ENCODE measurements at regions not wholly inside any gene's neighbourhood (a gene's known extent, or its start where the extent isn't known, plus 50 kb on each side); places are given as distances from the start of the nearest gene placed in this dataset.

- no peak overlapping the region for H3K4me3 Mint-ChIP-seq
- H3K9me3 Mint-ChIP-seq = no peaks in the 10 kb centered on the region
- no peaks in the 10 kb centered on the region for H3K36me3 Mint-ChIP-seq
- H3K27me3 Mint-ChIP-seq = peaks cover 30% of the 10 kb centered on the region
- H3K4me1 Mint-ChIP-seq = peaks cover 3% of the 10 kb centered on the region
- no peak for DNase-seq
- no peak overlapping the region for H3K27ac Mint-ChIP-seq
Observed at GRCh38 chr13:106753251-106753650, 185.3 kb upstream of the ARGLU1 start.

GRCh38 chr13:106752584-106753170, 184.7 kb upstream of the ARGLU1 start:
- H3K9me3 Mint-ChIP-seq = peaks cover under 1% of the 10 kb centered on the region
- H3K27ac Mint-ChIP-seq = no peak overlapping the region
- no peak for DNase-seq
- H3K4me3 Mint-ChIP-seq = no peak overlapping the region
- H3K4me1 Mint-ChIP-seq = peaks cover 3% of the 10 kb centered on the region
- H3K27me3 Mint-ChIP-seq = peaks cover 30% of the 10 kb centered on the region
- H3K36me3 Mint-ChIP-seq = no peaks in the 10 kb centered on the region

- peaks cover 3% of the 10 kb centered on the region for H3K4me1 Mint-ChIP-seq
- no peak overlapping the region for H3K27ac Mint-ChIP-seq
- DNase-seq = no peak
- H3K36me3 Mint-ChIP-seq = no peaks in the 10 kb centered on the region
- H3K4me3 Mint-ChIP-seq = no peak overlapping the region
- peaks cover 18% of the 10 kb centered on the region for H3K27me3 Mint-ChIP-seq
- H3K9me3 Mint-ChIP-seq = peaks cover 2% of the 10 kb centered on the region
Observed at GRCh38 chr13:106748785-106749184, 180.8 kb upstream of the ARGLU1 start.

GRCh38 chr13:106744516-106744915, 176.6 kb upstream of the ARGLU1 start:
- H3K4me1 Mint-ChIP-seq = no peaks in the 10 kb centered on the region
- no peaks in the 10 kb centered on the region for H3K27me3 Mint-ChIP-seq
- no peak overlapping the region for H3K27ac Mint-ChIP-seq
- no peak for DNase-seq
- peaks cover 2% of the 10 kb centered on the region for H3K9me3 Mint-ChIP-seq
- H3K4me3 Mint-ChIP-seq = no peak overlapping the region
- no peaks in the 10 kb centered on the region for H3K36me3 Mint-ChIP-seq

GRCh38 chr13:106738186-106738678, 170.3 kb upstream of the ARGLU1 start:
- Mint-ChIP-seq H3K36me3 (no peaks in the 10 kb centered on the region), H3K4me1 (no peaks in the 10 kb centered on the region), H3K4me3 (no peak overlapping the region), H3K27me3 (no peaks in the 10 kb centered on the region), H3K9me3 (no peaks in the 10 kb centered on the region), H3K27ac (no peak overlapping the region)
- no peak for DNase-seq

GRCh38 chr13:106736941-106737340, 169.0 kb upstream of the ARGLU1 start:
- Mint-ChIP-seq H3K9me3 (no peaks in the 10 kb centered on the region), H3K4me3 (no peak overlapping the region), H3K27me3 (no peaks in the 10 kb centered on the region), H3K4me1 (no peaks in the 10 kb centered on the region), H3K36me3 (no peaks in the 10 kb centered on the region), H3K27ac (no peak overlapping the region)
- DNase-seq = no peak

- H3K27ac Mint-ChIP-seq = no peak overlapping the region
- DNase-seq = no peak
- peaks cover under 1% of the 10 kb centered on the region for H3K27me3 Mint-ChIP-seq
- H3K4me1 Mint-ChIP-seq = no peaks in the 10 kb centered on the region
- no peaks in the 10 kb centered on the region for H3K36me3 Mint-ChIP-seq
- no peak overlapping the region for H3K4me3 Mint-ChIP-seq
- no peaks in the 10 kb centered on the region for H3K9me3 Mint-ChIP-seq
Observed at GRCh38 chr13:106734198-106734597, 166.3 kb upstream of the ARGLU1 start.

GRCh38 chr13:106723036-106723435, 155.1 kb upstream of the ARGLU1 start:
- no peaks in the 10 kb centered on the region for H3K36me3 Mint-ChIP-seq
- no peaks in the 10 kb centered on the region for H3K4me1 Mint-ChIP-seq
- H3K27me3 Mint-ChIP-seq = no peaks in the 10 kb centered on the region
- H3K27ac Mint-ChIP-seq = no peak overlapping the region
- no peak overlapping the region for H3K4me3 Mint-ChIP-seq
- no peak for DNase-seq
- H3K9me3 Mint-ChIP-seq = peaks cover 13% of the 10 kb centered on the region

GRCh38 chr13:106722620-106723019, 154.7 kb upstream of the ARGLU1 start:
- H3K4me3 Mint-ChIP-seq = no peak overlapping the region
- H3K36me3 Mint-ChIP-seq = no peaks in the 10 kb centered on the region
- H3K9me3 Mint-ChIP-seq = peaks cover 15% of the 10 kb centered on the region
- no peak overlapping the region for H3K27ac Mint-ChIP-seq
- no peaks in the 10 kb centered on the region for H3K27me3 Mint-ChIP-seq
- DNase-seq = no peak
- no peaks in the 10 kb centered on the region for H3K4me1 Mint-ChIP-seq

- H3K4me3 Mint-ChIP-seq = no peak overlapping the region
- no peak overlapping the region for H3K27ac Mint-ChIP-seq
- H3K9me3 Mint-ChIP-seq = peaks cover 18% of the 10 kb centered on the region
- H3K27me3 Mint-ChIP-seq = no peaks in the 10 kb centered on the region
- H3K4me1 Mint-ChIP-seq = no peaks in the 10 kb centered on the region
- H3K36me3 Mint-ChIP-seq = no peaks in the 10 kb centered on the region
- no peak for DNase-seq
Observed at GRCh38 chr13:106721599-106721998, 153.7 kb upstream of the ARGLU1 start.

GRCh38 chr13:106714271-106714982, 146.5 kb upstream of the ARGLU1 start:
- H3K36me3 Mint-ChIP-seq = no peaks in the 10 kb centered on the region
- no peaks in the 10 kb centered on the region for H3K4me1 Mint-ChIP-seq
- H3K27me3 Mint-ChIP-seq = no peaks in the 10 kb centered on the region
- no peak overlapping the region for H3K4me3 Mint-ChIP-seq
- no peak for DNase-seq
- peaks cover 15% of the 10 kb centered on the region for H3K9me3 Mint-ChIP-seq
- H3K27ac Mint-ChIP-seq = no peak overlapping the region

GRCh38 chr13:106712381-106712780, 144.4 kb upstream of the ARGLU1 start:
- H3K4me3 Mint-ChIP-seq = no peak overlapping the region
- peaks cover 4% of the 10 kb centered on the region for H3K9me3 Mint-ChIP-seq
- H3K4me1 Mint-ChIP-seq = no peaks in the 10 kb centered on the region
- H3K27ac Mint-ChIP-seq = no peak overlapping the region
- DNase-seq = no peak
- H3K27me3 Mint-ChIP-seq = no peaks in the 10 kb centered on the region
- no peaks in the 10 kb centered on the region for H3K36me3 Mint-ChIP-seq

DNA sequence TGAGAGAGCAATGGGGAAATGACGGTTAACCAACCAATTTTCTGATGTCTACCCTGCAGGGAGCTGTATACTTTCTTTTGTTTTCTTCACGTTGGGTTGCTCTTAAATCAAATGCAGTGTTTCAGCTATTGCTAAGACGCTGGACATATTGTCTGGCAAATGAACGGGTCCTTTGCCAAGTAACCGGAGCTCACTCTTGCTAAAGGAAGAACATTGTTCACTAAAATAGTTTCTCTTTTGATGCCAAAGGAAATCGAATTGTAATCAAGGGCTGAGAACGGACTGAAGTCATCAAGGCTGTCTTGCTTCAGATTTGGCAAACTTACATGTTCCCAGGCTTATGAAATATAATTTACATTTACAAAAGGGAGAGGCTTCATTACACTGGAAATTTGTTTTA, 142.3 kb upstream of the ARGLU1 start:
- Mint-ChIP-seq H3K4me1 (no peaks in the 10 kb centered on the region), H3K4me3 (no peak overlapping the region), H3K9me3 (no peaks in the 10 kb centered on the region), H3K27ac (no peak overlapping the region), H3K27me3 (no peaks in the 10 kb centered on the region), H3K36me3 (no peaks in the 10 kb centered on the region)
- no peak for DNase-seq

DNA sequence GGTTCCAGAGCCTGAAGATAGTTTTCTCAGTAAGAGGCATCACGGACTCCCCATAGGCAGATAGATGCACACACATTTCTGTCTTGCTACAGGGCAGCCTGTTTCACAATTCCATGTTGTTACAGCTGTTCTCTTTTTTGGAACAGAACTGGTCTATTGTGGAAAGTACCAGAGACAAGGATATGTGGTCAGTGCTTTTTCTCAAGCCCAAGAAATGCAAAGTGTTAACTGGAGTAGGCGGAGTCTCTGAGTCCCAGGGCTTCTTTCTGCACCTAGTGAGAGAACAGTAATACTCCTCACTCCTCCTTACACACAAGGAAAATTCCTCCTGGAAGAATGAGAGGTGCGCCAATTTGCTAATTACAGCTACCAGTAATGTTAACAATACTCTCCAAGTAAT, 141.6 kb upstream of the ARGLU1 start:
- H3K9me3 Mint-ChIP-seq = no peaks in the 10 kb centered on the region
- no peaks in the 10 kb centered on the region for H3K36me3 Mint-ChIP-seq
- no peak for DNase-seq
- no peaks in the 10 kb centered on the region for H3K4me1 Mint-ChIP-seq
- H3K27ac Mint-ChIP-seq = no peak overlapping the region
- no peak overlapping the region for H3K4me3 Mint-ChIP-seq
- no peaks in the 10 kb centered on the region for H3K27me3 Mint-ChIP-seq

DNA sequence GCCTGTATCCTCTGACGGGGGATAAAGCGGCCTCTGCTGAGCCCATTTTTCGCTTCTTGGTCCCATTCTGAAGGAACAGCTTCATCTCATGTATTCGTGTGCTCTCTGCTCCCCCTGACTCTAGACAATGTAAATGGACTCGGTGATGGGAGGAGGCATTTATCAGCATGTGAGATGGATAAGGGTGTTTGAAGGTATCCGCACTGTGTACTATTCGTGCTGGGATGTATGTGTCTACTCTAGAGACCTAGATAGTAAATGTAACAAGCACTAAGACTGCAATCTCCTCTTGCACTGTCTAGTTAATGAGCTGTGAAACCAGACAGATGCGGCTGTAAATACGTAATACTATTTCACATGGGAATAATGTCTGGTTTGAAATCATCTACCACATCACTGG, 134.6 kb upstream of the ARGLU1 start:
- H3K27me3 Mint-ChIP-seq = peaks cover 4% of the 10 kb centered on the region
- no peaks in the 10 kb centered on the region for H3K4me1 Mint-ChIP-seq
- no peak overlapping the region for H3K4me3 Mint-ChIP-seq

GRCh38 chr13:106701771-106702341, 133.9 kb upstream of the ARGLU1 start:
- H3K9me3 Mint-ChIP-seq = no peaks in the 10 kb centered on the region
- no peak overlapping the region for H3K27ac Mint-ChIP-seq
- H3K4me3 Mint-ChIP-seq = no peak overlapping the region

More for the DNA sequence above, 134.6 kb upstream of the ARGLU1 start:
- no peak overlapping the region for H3K27ac Mint-ChIP-seq
- H3K36me3 Mint-ChIP-seq = no peaks in the 10 kb centered on the region
- no peak for DNase-seq
- no peaks in the 10 kb centered on the region for H3K9me3 Mint-ChIP-seq

More at GRCh38 chr13:106701771-106702341, 133.9 kb upstream of the ARGLU1 start:
- peaks cover 4% of the 10 kb centered on the region for H3K27me3 Mint-ChIP-seq
- no peaks in the 10 kb centered on the region for H3K36me3 Mint-ChIP-seq
- no peak for DNase-seq
- no peaks in the 10 kb centered on the region for H3K4me1 Mint-ChIP-seq

Data from activated naive CD8-positive, alpha-beta T cell treated with anti-CD3 and anti-CD28 coated beads for 36 hours (primary cell).